CD14-positive monocyte (primary cell): ENCODE measurements at regions not wholly inside any gene's neighbourhood (a gene's known extent, or its start where the extent isn't known, plus 50 kb on each side); places are given as distances from the start of the nearest gene placed in this dataset.

Experiments used
- DNase-seq, 3 donors: peaks; one replicate each; pipeline ENCODE4 v3.0.0-alpha.2; 2011 to 2022
- H2AFZ ChIP-seq: 2 replicates; pipeline ENCODE4 v1.6.0; 2012; ENCODE audit warnings: mild to moderate bottlenecking, low read depth, low read length, inconsistent platforms; ENCODE audit not compliant: insufficient read depth, poor library complexity, severe bottlenecking
- H3K27ac ChIP-seq, 2 donors: 1 replicate in 1 of 2; 2 replicates in 1 of 2; pipeline ENCODE4 v1.5.1; 2012 to 2013; ENCODE audit warnings: low read length in 2 of 2, control low read depth in 1 of 2, inconsistent platforms in 1 of 2, low read depth in 1 of 2, mild to moderate bottlenecking in 1 of 2
- H3K27me3 ChIP-seq, 2 donors: one replicate each; pipeline versions ENCODE4 v1.6.0 to v1.6.1; 2011 to 2013; ENCODE audit warnings: low read length in 2 of 2; ENCODE audit not compliant: control insufficient read depth in 2 of 2, insufficient read depth in 2 of 2
- H3K36me3 ChIP-seq, 2 donors: replicated peaks in 1 of 2; 1 replicate in 1 of 2; 2 replicates in 1 of 2; pipeline versions ENCODE4 v1.5.1 to v1.6.1; 2012 to 2013; ENCODE audit warnings: low read length in 2 of 2, control low read depth in 1 of 2, inconsistent platforms in 1 of 2, mild to moderate bottlenecking in 1 of 2; ENCODE audit not compliant: insufficient read depth in 2 of 2, control insufficient read depth in 1 of 2
- H3K4me1 ChIP-seq, 2 donors: 1 replicate in 1 of 2; 2 replicates in 1 of 2; pipeline versions ENCODE4 v1.5.1 to v1.6.1; 2012 to 2013; ENCODE audit warnings: low read length in 2 of 2, control low read depth in 1 of 2, inconsistent platforms in 1 of 2, mild to moderate bottlenecking in 1 of 2, moderate library complexity in 1 of 2; ENCODE audit not compliant: insufficient read depth in 2 of 2, control insufficient read depth in 1 of 2
- H3K4me2 ChIP-seq: replicated peaks from 2 replicates; pipeline ENCODE3; 2012; ENCODE audit warnings: low read length, moderate library complexity, mild to moderate bottlenecking; ENCODE audit not compliant: poor library complexity, severe bottlenecking; ENCODE audit errors: extremely low read depth
- H3K4me3 ChIP-seq, 3 experiments: fragments of 200-600 bp in 1 of 3; sonication (generic) in 1 of 3; replicated peaks in 1 of 3; 1 replicate in 2 of 3; 2 replicates in 1 of 3; pipeline ENCODE4 v1.5.1; 2011 to 2013; ENCODE audit warnings: low read length in 3 of 3, mild to moderate bottlenecking in 3 of 3, control low read depth in 2 of 3, low read depth in 2 of 3, inconsistent platforms in 1 of 3, moderate library complexity in 1 of 3
- H3K79me2 ChIP-seq: 2 replicates; pipeline ENCODE4 v1.6.0; 2012; ENCODE audit warnings: mild to moderate bottlenecking, control low read depth, inconsistent platforms, low read length, moderate library complexity; ENCODE audit not compliant: insufficient read depth
- H3K9ac ChIP-seq: 2 replicates; pipeline ENCODE4 v1.6.0; 2017; ENCODE audit warnings: low read length, mild to moderate bottlenecking; ENCODE audit not compliant: insufficient read depth, poor library complexity, severe bottlenecking
- H3K9me3 ChIP-seq, 2 donors: replicated peaks in 1 of 2; 1 replicate in 1 of 2; 2 replicates in 1 of 2; pipeline versions ENCODE4 v1.5.1 to v1.6.1; 2012 to 2013; ENCODE audit warnings: low read length in 2 of 2, control low read depth in 1 of 2; ENCODE audit not compliant: control insufficient read depth in 1 of 2, insufficient read depth in 1 of 2
- H4K20me1 ChIP-seq: 2 replicates; pipeline ENCODE4 v1.6.0; 2012; ENCODE audit warnings: mild to moderate bottlenecking, low read length, control low read depth, moderate library complexity; ENCODE audit not compliant: insufficient read depth
- H3K27ac Mint-ChIP-seq, 7 donors: one replicate each; pipeline ENCODE4 v1.8.0; 2020; ENCODE audit warnings: mild to moderate bottlenecking in 7 of 7, mixed read lengths in 7 of 7, moderate library complexity in 6 of 7, inconsistent platforms in 2 of 7
- H3K27me3 Mint-ChIP-seq, 3 donors: one replicate each; pipeline ENCODE4 v1.8.0; 2021 to 2022; ENCODE audit warnings: low read depth in 3 of 3, mild to moderate bottlenecking in 3 of 3, mixed read lengths in 3 of 3, moderate library complexity in 3 of 3, inconsistent platforms in 1 of 3
- H3K36me3 Mint-ChIP-seq, 2 donors: one replicate each; pipeline ENCODE4 v1.8.0; 2020; ENCODE audit warnings: mixed read lengths in 2 of 2, inconsistent platforms in 1 of 2, mild to moderate bottlenecking in 1 of 2
- H3K4me1 Mint-ChIP-seq: one replicate; pipeline ENCODE4 v1.8.0; 2020; ENCODE audit warnings: mild to moderate bottlenecking, mixed read lengths
- H3K4me3 Mint-ChIP-seq, 2 donors: one replicate each; pipeline ENCODE4 v1.8.0; 2020; ENCODE audit warnings: mild to moderate bottlenecking in 2 of 2, mixed read lengths in 2 of 2, moderate library complexity in 1 of 2
- H3K9me3 Mint-ChIP-seq, 7 donors: one replicate each; pipeline ENCODE4 v1.8.0; 2020 to 2022; ENCODE audit warnings: mixed read lengths in 7 of 7, mild to moderate bottlenecking in 6 of 7, moderate library complexity in 6 of 7, inconsistent platforms in 2 of 7
- CTCF ChIP-seq: fragments of 200-600 bp; IDR thresholded peaks from one replicate; pipeline ENCODE4 v1.8.0; 2022; ENCODE audit warnings: antibody characterized with exemption, mild to moderate bottlenecking
- WGBS: methylation state at CpG from one replicate; pipeline ENCODE4 v1.1.5; 2013; ENCODE audit warnings: missing lambda C conversion rate; ENCODE audit not compliant: insufficient coverage; 5-methylcytosine and 5-hydroxymethylcytosine counted together
- intact Hi-C, 2 donors: fragments of 100-400 bp; cut with micrococcal nuclease; formaldehyde crosslinking; loops; one replicate each; pipeline versions ENCODE4 v1.15.0 to v1.15.1; 2023

- Histone ChIP-seq H3K27me3 (no peaks in the 10 kb centered on the region), H3K4me2 (no peak overlapping the region), H3K36me3 (no peaks in the 10 kb centered on the region), H3K27ac (no peak overlapping the region), H3K9ac (no peak overlapping the region), H3K9me3 (peaks cover 27 to 28% of the 10 kb centered on the region in 2 donors), H3K4me3 (no peak overlapping the region), H3K79me2 (no peaks in the 10 kb centered on the region), H2AFZ (no peak overlapping the region), H3K4me1 (no peaks in the 10 kb centered on the region), H4K20me1 (no peaks in the 10 kb centered on the region)
- no peak overlapping the region for H3K4me3 Mint-ChIP-seq
- no CpG with 5 or more reads among the region's 1 CpG for WGBS
- intact Hi-C loops, result no loop called here
- TF ChIP-seq CTCF, result no peak
- H3K9me3 Mint-ChIP-seq, result peaks cover 10 to 40% (median 22%) of the 10 kb centered on the region in 7 donors
- H3K4me1 Mint-ChIP-seq, result no peaks in the 10 kb centered on the region
- no peak for DNase-seq
- H3K27me3 Mint-ChIP-seq, result peaks cover 0 to 2% (median 0%) of the 10 kb centered on the region in 3 donors
- H3K27ac Mint-ChIP-seq, result no peak overlapping the region
- H3K36me3 Mint-ChIP-seq, result no peaks in the 10 kb centered on the region
Measured at GRCh38 chr4:170214101-170214500, 124.3 kb upstream of the AADAT start.

- peak in 1 of 3 donors; percentile 3 for DNase-seq
- intact Hi-C loops, result no loop called here
- no peaks in the 10 kb centered on the region for H3K79me2 ChIP-seq
Measured at GRCh38 chr4:170202721-170203120, 113.0 kb upstream of the AADAT start.

More at GRCh38 chr4:170202721-170203120, 113.0 kb upstream of the AADAT start:
- no peak for TF ChIP-seq CTCF
- H3K27ac Mint-ChIP-seq, result peak overlapping the region in 1 of 7 donors; percentile 10
- H3K4me1 Mint-ChIP-seq, result no peaks in the 10 kb centered on the region
- WGBS, result no CpG with 5 or more reads among the region's 3 CpGs
- Histone ChIP-seq H3K4me3 (no peak overlapping the region), H4K20me1 (no peaks in the 10 kb centered on the region), H3K9ac (no peak overlapping the region), H3K36me3 (no peaks in the 10 kb centered on the region), H3K27me3 (no peaks in the 10 kb centered on the region), H3K4me2 (no peak overlapping the region), H3K9me3 (peaks cover 22 to 45% of the 10 kb centered on the region in 2 donors), H3K4me1 (no peaks in the 10 kb centered on the region), H3K27ac (no peak overlapping the region), H2AFZ (no peak overlapping the region)
- no peak overlapping the region for H3K4me3 Mint-ChIP-seq
- peaks cover 0 to under 1% (median 0%) of the 10 kb centered on the region in 3 donors for H3K27me3 Mint-ChIP-seq
- H3K9me3 Mint-ChIP-seq, result peaks cover 32 to 42% (median 36%) of the 10 kb centered on the region in 7 donors
- H3K36me3 Mint-ChIP-seq, result no peaks in the 10 kb centered on the region
